HG02870 (cell line): ENCODE measurements at regions not wholly inside any gene's neighbourhood (a gene's known extent, or its start where the extent isn't known, plus 50 kb on each side); places are given as distances from the start of the nearest gene placed in this dataset.
A peak's percentile ranks its signal among the peaks of the same experiment; 100 is the strongest.

Source experiments
- ATAC-seq: cut with Tn5 transposase; IDR thresholded peaks from one replicate; pipeline ENCODE4 v1.9.1; 2021; ENCODE audit warnings: mild to moderate bottlenecking, moderate library complexity; ENCODE audit not compliant: unreplicated experiment

DNA sequence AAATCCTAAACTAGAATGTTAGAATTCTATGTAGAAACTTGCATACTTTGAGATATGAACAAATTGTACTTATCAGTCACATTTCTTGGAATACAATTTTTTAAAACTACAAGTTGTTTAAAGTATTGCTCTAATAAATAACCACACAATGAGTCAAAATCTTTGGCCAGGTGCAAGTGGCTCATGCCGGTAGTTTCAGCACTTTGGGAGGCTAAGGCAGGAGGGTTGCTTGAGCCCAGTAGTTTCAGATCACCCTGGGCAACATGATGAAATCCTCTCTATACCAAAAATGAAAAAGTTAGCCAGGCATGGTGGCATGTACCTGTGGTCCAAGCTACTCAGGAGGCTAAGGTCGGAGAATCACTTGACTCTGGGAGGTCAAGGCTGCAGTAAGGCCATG is 257.8 kb downstream of the COX7C start:
- ATAC-seq, result no peak

DNA sequence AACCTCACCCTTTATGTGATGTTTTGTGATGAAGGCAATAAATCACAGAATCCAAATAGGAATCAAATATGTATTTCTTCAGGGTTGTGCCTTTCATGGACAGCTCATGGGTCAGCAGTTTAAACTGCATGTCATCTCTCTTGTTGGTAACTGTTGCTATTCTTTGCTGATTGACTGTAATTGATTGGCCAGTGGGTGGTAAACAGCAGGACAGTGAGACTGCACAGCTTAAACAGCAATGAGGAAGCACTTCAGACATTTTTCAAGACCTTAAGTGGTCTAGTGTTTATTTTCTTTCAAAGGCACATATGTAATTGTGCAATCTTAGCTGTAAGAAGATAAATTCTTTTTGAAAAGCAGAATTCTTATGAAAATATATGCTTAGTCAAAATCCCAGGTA is 260.5 kb downstream of the COX7C start:
- ATAC-seq, result no peak

DNA sequence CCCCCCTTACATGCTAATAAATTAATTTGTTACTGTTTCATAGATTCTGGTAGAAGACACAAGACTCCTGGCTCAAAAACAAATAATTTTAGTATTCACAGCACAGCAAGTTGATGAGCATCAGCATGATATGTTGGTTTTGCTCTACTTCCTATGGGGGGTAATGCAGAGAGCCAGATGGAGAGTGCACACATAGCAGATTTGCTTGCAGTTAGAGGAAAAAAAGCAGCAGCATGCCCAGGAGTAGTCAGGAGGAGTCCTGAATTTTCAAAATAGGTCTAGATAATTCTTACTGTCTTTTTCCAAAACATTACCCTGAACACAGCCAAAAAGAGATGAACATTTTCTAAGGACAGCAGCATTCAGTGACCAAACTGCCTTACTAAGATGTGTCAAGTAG is 261.3 kb downstream of the COX7C start:
- ATAC-seq, result no peak

DNA sequence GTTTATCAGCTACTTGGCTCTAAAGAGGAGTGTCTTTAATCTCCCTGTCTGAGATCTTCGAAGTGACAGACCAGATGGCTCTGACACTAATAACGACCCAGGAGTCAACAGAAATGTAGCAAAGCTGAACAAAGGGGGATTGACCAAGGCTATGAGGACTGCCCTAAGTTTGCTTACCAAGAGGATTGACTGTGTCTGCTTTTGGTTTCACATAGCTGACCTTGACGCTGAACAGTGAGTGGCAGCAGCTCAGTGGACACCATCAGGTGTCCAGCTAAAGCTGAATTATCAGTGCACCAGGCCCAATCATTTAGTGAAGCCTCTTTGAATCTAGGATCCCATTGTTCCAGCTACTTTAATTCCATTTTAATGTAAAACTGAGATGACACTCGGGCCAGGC is 262.6 kb downstream of the COX7C start:
- ATAC-seq, result no peak

DNA sequence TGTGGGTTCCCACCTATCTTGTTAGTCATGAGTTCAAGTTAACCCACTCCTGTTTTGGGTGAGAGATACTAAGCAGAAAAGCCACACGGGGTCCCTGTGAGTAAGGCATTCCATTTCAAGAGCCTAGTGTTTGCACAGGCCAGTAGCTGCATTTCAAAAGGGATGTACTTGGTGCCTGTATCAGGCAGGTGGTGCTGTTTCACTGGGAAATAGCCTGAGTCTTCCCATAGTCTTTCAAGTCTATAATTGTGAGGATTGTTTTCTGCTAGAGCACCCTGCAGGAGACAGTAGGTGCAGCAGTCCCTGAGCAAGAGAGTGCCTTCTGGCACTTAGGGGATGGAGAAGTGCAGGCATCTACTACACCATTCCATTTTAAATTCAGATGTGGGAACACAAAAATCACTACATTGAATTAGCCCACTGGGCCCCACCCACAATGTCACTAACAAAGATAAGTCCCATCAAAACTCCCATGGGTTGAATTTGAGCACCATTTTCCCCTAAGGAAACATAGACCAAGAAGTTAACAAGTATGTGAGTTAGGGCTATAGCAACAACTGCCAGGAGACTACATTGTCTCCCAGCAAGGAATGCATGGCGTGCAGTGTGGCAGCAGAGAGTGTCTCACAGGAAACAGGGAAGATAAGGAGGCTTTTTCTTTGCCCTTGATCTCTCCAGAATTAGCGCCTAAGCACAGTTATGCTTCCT is 263.2 kb downstream of the COX7C start:
- peak; percentile 92 for ATAC-seq

DNA sequence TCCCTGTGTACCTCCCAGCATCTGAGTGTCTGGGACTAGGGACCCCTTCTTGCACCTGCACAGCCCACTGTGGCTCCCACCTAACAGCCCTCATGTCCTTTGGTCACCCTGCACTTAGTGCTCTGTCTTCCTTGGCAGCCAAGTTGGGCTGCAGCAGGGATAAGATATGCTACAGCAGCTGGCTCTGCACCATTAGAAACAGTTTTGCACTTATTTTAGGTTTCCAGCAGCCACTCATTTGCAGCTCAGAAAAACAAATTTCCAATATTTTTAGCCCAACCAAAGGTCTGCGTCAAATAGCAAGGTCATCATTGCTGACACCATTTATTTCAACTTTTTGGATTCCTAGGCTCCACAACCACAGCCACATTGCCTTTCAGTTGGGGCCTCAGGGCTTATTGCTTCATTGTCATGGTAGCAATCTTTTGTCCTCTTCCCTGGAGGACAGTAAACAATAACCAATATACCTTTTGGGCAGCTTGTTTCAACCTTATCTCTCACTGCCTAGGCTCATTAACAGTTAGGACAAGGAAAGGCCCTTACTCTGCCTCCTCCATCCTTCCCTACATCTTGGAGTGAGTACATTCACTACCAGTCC is 263.9 kb downstream of the COX7C start:
- ATAC-seq, result no peak

DNA sequence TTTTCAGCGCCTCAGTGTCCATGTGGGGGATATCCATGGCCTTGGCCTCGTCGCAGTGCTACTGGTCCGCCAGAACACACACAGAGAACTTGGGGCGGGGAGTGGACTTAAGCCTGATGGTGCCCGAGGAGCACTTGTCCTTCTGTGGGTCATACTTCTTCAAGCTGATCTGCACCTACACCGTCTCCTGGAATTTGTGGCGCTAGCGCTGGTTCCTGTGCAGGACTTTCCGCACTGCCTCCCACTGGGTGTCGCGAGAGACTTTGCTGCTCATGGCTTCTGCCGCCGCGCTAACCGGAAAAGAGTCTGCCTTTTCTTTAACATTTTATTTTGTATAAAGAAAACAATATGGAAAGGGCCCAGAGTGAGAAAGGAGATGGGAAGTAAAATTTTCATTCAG is 266.9 kb downstream of the COX7C start:
- ATAC-seq, result no peak

DNA sequence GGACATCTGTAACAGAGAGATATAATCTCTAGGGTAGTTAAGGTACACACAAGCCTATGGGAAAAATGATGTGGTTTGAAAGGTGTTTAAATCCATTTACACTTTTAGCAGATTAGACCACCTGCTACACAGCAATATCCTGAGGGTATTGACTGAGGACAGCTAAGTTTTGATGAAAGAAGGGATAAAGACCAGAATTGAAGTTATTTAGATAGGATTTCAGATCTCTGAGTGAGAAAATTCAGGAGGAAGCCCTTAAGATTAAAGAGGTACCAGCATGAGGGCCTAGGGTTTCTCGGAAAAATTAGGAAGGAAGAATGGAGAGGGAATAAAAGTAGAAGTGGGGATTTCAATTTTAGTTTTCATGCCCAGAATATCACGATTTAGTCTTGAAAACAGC is 267.3 kb downstream of the COX7C start:
- no peak for ATAC-seq

DNA sequence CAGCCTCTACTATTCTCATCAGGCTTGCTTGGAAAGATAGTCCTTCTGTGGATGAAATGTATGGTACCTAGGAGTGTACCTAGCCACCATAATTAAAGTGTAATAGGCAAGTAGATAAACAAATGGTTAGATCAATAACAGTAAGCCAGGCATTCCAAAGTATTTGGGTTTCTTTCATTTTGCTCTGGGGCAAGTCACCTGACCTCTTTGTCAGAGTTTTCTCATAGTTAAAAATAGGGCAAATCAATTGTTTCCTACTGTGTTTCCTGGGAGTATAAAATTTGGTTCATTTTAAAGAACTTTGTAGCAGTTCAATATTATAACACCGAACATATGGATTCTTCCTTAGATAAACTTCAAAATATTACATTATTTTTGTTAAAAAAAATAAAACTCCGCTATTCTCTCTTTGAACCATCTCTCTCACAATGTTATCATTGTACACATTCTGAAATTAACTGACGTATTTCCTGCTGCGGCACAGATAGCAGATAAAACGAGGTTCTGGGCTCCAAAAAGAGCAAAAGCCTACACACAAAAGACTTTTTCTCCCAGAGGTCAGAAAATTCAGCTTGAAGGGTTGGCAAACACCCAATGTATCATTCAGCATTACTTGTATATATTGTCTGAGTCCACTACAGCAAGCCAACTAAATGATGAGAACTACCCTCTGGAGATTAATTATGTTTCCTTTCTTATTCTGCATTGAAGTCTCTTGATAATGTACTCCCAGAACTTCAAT is 267.9 kb downstream of the COX7C start:
- no peak for ATAC-seq

DNA sequence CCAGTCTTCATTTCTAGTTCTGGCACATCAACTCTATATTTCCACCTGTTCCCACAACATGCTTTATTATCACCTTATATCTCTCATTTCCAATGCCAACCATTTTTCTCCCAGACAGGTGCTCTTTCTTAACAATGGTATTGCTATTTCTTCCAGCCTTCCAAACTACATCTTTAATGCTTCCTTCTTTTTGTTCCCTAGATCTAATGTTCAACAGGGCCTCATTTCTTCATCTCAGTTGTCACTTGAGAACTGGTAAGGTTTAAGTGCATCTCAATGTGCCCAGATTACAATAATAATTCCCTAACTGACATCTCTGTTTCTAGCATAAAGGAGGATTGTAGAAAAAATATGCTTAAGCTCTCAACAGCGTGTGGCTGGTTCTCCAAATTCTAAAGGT is 272.6 kb downstream of the COX7C start:
- no peak for ATAC-seq

DNA sequence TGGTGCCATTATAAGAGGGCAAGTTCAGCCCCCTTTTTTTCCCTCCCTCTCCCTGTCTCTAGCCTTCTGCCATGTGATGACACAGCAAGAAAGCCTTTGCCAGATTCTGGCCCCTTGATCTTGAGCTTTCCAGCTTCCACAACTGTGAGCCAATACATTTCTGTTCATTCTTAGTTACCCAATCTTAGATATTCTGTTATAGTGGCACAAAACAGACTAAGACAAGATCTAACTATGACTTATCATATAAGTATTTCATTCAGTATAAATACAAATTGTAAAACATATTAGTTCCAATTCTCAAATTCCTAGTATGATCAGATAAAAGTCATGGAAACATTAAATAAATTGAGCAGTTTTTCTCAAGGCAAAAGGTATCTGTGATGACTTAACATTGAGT is 276.3 kb downstream of the COX7C start:
- ATAC-seq, result no peak

DNA sequence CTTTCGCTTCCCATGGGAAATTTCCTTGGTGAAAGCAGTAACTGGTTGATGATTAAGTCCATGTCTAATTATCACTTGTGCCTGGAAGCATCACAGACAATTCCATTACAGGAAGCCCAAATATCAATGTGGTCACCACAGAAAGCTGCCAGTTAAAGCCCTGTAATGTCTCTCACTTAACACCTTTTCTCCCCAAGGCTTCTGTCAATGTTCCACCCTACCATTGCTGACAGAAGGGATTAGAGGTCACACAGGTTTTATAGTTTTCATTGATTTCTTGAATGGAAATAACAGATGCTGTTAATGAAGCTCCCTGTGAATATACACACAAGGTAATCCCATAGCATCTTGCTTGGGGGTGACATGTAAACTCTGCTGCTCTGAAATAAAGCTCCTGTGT is 279.2 kb downstream of the COX7C start:
- no peak for ATAC-seq

DNA sequence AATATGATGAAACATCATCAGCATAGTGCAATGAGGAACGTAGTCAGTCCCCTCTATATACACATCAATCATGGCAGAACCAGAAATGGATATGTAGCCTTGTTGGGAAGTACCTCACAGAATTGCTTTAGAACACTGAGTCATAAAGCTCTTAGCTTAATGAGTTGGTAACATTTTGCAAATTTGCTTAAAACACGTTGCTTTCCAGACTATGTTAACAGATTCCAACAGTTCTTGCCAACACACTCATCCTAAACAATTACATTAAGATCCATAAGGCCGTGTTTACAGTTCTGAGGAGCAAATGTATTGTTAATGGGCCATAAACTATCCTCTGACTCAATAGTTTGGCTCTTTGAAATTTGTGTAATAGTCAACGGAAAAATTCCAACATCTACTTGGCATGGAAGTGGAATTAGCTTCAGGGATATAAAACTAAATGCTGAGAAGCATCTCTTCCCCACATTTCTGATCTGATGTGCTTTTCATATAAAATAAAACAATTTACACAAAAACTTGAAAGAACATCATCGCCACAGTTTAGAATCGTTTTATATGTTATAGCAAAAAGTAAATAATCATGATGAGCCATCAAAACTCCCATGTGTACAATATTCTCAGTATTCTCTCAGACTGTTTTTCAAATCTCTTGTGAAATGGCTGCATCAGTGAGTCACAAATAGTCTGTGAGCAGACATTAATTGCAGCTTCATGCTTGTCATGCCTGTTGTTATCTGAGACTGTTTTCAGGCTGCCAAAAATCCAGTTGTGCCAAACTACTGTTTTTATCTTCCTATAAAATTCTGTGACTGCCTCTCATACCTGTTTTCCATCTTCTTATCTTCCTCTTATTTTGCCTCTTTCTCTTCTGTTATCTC is 291.9 kb downstream of the COX7C start:
- no peak for ATAC-seq

DNA sequence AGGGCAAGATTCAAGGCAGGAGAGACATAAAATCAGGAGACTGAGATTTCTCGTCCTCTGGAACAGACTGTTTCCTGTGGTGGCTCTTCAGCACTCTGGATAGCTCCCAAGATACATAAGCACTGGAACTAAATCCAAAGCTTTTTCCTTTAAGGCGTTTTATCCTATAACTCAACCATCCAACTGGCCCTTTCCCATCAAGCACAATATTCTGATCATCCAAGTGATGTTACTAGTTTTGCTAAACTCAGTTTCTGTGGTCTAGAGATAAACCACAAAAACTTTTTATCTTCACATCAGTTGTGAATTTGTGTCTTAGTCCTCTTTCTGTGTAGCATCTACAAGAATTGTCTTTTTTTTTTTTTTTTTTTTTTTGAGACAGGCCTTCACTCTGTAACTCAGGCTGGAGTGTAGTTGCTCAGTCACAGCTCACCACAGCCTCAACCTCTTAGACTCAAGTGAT is 299.4 kb downstream of the COX7C start:
- ATAC-seq, result no peak

DNA sequence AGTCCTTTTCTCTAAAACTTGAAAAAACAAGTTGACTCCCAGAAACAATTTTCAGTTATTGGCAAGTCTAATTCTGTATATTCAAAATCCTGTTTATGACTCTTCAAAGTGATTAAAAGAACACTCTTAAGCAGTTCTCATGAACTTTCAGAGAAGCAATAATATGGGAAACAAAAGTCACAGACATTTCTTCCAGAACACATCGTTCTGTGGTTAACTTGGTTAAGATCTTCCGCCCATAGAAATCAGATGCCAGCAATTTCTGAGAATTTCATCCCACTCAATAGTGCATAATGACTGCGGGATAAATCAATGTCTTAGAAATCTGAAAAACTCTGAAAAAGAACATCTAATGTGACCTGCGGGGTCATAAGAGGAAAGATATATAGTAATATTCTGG is 300.5 kb downstream of the COX7C start:
- ATAC-seq, result no peak

DNA sequence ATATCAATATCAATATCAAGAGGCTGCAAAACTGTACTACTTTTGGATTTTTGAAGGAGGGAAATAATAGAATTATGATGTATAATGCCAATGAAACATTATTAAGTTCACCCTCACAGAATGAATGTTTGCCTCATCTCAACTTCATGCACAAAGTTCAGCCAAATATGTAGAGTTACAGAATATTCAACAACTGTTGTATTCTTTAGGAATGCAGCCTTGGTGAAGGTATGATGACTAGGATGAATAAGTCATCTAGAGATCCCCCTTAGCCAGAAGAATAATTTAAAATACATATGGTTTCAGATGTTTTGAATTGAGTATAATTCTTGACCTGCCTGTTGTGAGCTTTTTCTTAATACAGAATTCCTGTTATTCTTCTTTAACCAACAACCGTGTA is 308.3 kb downstream of the COX7C start:
- ATAC-seq, result no peak

DNA sequence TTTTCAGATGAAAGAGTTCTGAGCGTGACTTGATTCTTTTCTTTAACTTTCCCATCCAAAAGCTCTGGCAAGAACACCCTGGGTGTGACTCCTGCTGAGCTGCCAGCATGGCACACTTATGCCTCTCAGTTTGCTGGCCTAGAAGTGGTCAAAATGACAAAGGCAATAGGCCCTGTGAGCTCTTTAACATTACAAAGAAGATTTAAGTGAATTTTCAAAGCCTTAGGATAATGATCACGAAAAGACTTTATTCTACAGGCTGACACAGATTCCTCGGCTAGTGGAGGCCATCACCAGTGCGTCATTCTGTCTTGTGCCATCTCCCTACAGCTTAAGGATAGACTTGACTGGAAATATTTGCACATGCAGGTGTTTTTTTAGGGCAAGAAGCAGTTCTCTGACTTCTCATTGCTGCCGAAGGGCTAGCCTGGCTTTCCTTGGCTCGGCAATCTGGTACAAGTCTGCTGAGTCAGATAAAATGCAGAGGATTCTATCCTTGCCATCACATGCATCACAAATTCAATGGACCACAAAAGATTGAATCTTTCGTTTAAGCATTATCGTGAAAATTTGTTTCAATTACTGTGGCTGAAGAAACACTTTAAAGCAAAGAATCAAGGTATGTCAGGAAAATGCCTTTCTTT is 311.5 kb downstream of the COX7C start:
- no peak for ATAC-seq

DNA sequence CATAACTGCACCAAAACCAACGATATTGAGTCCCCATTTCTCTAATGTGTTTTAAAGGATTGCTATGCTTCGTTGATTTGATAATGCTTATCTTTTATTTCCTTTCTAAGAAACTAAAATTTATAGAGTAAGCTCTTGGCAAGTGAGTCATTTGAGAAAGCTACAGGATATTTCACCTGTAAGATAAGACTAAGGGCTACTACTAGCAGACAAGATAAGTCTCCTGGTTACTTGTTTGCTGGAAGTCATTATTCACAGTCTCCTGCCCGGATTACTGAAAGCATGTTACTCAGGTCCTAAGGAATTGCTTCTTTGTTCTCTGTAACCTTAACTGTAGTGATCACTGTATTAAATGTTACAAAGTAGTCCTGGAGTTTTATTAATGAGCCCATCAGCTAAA is 315.9 kb upstream of the RASA1 start:
- ATAC-seq, result no peak

DNA sequence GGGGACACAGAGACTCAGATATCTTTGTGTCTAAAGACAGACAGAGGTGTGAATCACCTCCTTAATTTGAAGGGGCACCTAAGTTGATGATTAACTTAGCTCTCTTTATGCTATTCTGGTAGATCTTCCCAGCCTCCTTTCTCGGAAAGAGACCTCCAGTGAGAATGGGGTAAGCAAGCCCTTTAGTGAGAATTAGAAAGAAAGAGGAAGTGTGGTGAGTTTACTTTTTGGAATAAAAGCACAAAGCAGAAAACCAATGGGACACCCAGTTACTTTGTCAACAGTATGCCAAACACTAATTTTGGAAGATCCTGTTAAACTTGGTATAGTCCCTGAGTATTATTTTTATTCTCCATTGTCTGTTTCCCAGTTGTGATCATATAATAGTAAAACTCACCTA is 302.8 kb upstream of the RASA1 start:
- no peak for ATAC-seq

DNA sequence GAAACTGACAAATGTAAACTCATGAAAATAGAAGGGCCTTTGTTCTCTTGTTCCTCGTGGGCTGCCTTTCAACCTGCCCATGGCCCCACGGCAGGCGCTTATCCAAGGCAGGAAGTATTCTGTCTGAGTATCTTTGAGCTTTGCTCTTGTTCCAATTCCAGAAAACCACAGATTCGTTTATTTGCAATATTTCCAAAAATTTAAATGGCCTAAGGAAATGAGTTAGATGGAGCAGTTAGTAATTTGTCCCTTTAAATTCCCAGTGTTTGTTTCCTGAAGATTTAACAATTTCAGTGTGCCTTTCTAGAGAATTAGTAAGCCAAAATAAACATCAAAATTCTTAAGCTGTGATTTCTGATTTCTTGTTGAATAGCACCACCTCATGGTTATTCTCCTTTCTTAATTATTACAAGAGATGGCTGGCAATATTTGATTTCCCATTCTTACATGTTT is 299.4 kb upstream of the RASA1 start:
- no peak for ATAC-seq

DNA sequence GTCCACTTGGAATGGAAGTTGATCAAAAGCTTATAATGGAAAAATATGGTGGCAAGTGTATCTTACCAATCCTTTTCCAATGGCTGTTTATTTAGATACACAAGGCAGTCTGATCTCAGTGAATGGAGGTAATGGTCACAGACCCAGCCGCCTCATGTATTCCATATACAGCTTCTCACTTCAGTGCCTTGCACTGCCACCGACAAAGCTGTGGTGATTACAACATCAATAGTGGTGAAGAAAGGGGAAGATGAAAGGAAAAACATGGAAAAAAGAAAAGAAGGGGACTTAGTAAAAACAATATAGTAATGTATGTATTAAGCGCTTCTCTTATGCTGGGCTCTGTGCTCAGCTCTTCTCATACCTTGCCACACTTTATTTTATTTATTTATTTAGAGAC is 297.3 kb upstream of the RASA1 start:
- ATAC-seq, result no peak
